Epithelial cell of esophagus (primary cell): ENCODE measurements at regions not wholly inside any gene's neighbourhood (a gene's known extent, or its start where the extent isn't known, plus 50 kb on each side); places are given as distances from the start of the nearest gene placed in this dataset.

Source experiments
- DNase-seq: peaks from one replicate; pipeline ENCODE4 v3.0.0; 2010; ENCODE audit warnings: low read depth
- H3K4me3 ChIP-seq: 2 replicates; pipeline ENCODE4 v1.5.1; 2011; ENCODE audit warnings: mild to moderate bottlenecking, low read length, control low read depth
- CTCF ChIP-seq: IDR thresholded peaks from 2 replicates; pipeline ENCODE4 v1.5.1; 2011; ENCODE audit warnings: low read depth, mild to moderate bottlenecking, low read length, control low read depth, inconsistent platforms; ENCODE audit not compliant: insufficient read depth; ENCODE audit errors: missing control alignments

- no peak overlapping the region for H3K4me3 ChIP-seq
- no peak for TF ChIP-seq CTCF
Measured at GRCh38 chr2:235303499-235304291, 190.1 kb upstream of the AGAP1 start.

GRCh38 chr2:235305678-235306077 is 188.2 kb upstream of the AGAP1 start:
- no peak overlapping the region for H3K4me3 ChIP-seq
- no peak for DNase-seq
- no peak for TF ChIP-seq CTCF

More at GRCh38 chr2:235303499-235304291, 190.1 kb upstream of the AGAP1 start:
- no peak for DNase-seq

GRCh38 chr2:235311044-235311443 is 182.8 kb upstream of the AGAP1 start:
- DNase-seq = no peak
- TF ChIP-seq CTCF = no peak
- H3K4me3 ChIP-seq = no peak overlapping the region

GRCh38 chr2:235312571-235312970 is 181.3 kb upstream of the AGAP1 start:
- no peak overlapping the region for H3K4me3 ChIP-seq
- DNase-seq = no peak
- TF ChIP-seq CTCF = no peak

- no peak for DNase-seq
- TF ChIP-seq CTCF = no peak
- no peak overlapping the region for H3K4me3 ChIP-seq
Measured at GRCh38 chr2:235314371-235314930, 179.4 kb upstream of the AGAP1 start.

- no peak overlapping the region for H3K4me3 ChIP-seq
- no peak for DNase-seq
- no peak for TF ChIP-seq CTCF
Measured at GRCh38 chr2:235319095-235319494, 174.7 kb upstream of the AGAP1 start.
